CD4-positive, alpha-beta T cell treated with Interleukin-17A for 1 hour (primary cell): ENCODE measurements at regions not wholly inside any gene's neighbourhood (a gene's known extent, or its start where the extent isn't known, plus 50 kb on each side); places are given as distances from the start of the nearest gene placed in this dataset.

Experiments used
- DNase-seq: peaks from one replicate; pipeline ENCODE4 v3.0.0-alpha.2; 2020

GRCh38 chr18:77668219-77668618 is 418.6 kb downstream of the GALR1 start:
- DNase-seq: no peak

DNA sequence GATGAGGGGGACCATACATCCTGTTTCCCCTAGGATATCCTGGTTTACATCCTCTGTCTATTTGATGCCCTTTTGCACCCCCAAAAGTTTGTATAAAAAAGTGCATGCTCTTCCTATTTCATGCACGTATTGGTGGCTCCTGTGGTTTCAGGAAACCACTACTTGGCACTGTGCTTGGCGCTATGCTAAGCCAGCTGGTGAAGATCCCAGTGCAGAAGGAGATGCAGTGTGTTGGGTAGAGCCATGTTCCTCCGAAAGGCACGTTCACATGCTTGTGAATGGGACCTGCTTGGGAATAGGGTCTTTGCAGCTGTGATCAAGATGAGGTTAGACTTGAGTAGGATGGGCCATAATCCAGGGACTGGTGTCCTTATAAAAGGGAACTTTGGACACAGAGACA is 419.7 kb downstream of the GALR1 start:
- no peak for DNase-seq

DNA sequence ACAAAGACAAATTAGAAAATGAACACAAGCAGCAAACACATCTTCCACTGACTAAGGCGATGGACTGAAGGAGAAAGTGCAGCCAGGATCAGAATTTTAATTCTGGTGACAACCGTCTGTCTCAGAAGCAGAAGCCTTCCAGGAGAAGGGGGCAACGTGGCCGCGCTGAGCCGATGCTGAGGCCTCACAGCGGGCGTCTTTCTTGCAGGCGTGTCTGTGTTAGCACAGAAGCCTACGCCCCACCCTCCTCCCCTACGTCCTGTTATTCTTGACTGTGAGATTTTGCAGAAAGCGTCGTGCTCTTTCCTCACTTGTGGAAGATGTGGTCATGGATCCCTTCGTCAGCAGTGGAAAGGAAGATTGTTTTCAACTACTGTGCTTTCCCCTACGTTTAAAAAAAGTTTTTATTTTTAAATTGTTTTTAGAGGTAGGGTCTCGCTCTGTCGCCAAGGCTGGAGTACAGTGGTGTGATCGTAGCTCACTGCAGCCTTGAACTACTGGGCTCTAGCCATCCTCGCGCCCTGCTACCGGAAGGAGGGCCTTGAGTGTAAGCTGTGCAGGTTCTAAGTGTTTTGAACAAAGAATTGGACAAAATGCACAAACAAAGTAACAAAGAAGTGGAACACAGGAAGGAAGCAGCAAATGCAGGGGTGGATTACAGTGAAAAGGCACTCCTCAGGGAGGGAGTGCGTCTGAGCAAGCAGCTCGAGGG is 422.0 kb downstream of the GALR1 start:
- no peak for DNase-seq

DNA sequence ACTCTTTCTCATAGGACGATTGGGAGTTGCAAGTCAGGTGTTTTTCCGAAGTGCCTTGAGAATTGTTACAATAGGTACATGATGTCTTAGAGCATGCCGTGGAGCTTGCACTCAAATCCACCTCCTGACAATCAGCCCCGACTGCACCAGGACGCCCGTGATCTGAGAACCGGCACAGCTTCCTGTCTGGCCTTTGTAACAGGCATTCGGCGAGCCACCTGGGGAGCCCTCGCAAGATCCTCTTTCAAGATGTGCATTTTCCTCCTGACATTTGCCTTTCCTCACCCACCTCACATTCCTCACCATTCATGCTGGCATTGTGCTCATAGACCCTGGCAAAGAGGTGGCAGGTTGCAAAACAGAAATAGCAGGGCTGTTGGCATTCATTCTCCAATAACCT is 427.3 kb downstream of the GALR1 start:
- DNase-seq: no peak

DNA sequence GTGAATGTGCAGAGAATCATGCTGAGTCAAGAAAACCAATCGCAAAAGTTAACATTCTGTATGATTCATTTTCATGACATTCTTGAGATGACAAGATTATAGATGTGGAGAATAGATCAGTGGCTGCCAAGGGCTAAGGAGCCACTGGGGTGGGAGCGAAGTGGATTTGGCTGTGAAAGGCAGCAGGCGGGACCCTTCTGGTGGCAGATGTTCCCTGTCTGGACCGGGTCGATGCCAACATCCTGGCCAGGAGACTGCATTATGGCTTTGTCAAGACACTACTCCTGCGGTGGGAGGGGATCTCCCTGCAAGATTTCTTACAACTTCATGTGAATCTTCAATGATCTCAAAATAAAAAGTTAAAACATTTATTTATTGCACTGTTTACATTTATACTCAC is 427.9 kb downstream of the GALR1 start:
- no peak for DNase-seq

DNA sequence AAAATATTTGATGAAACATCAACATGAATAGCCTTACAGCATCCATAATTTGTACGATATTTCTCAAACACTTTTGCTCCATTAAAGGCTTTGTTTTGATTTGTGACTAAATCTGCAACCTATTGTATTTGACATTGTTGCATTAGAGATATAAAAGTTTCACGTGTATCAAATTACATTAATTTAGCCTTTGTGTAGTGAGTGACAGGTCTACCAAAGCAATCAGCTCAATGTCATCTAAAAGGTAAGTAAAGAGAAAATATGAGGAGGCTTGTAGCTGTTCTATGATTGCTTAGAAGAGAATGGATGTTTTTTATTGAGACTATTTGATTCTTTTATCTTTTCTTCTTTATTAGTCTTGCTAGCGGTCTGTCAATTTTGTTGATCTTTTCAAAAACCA is 430.2 kb downstream of the GALR1 start:
- no peak for DNase-seq

GRCh38 chr18:77700051-77700450 is 450.4 kb downstream of the GALR1 start:
- no peak for DNase-seq

DNA sequence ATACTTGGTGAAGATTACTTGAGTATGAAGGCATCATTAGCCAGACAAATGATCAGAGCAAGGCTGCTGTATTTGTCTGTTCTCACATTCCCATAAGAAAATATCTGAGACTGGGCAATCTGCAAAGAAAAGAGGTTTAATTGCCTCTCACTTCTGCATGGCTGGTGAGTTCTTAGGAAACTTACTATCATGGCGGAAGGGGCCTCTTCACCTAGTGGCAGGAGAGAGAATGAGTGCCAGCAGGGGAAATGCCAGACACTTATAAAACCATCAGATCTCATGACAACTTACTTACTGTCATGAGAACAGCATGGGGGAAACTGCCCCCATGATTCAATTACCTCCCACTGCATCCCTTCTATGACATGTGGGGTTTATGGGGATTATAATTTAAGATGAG is 452.3 kb downstream of the GALR1 start:
- no peak for DNase-seq

GRCh38 chr18:77702686-77703085 is 453.0 kb downstream of the GALR1 start:
- peak; percentile 14 for DNase-seq

DNA sequence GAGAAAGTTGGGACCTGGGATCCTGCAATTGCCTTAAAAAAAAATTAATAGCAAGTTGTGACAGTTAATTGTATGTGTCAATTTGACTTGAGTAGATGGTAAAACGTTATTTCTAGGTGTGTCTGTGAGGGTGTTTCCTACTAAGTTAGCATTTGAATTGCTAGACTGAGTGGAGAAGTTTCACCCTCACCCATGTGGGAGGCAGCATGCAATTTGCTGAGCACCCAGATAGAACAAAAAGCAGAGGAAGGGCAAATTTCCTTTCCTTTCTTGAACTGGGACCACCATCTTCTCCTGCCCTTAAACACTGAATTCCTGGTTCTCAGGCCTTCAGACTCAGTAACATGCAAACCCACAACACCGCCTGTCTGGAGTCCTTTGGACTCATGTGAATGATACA is 455.7 kb downstream of the GALR1 start:
- DNase-seq: no peak

DNA sequence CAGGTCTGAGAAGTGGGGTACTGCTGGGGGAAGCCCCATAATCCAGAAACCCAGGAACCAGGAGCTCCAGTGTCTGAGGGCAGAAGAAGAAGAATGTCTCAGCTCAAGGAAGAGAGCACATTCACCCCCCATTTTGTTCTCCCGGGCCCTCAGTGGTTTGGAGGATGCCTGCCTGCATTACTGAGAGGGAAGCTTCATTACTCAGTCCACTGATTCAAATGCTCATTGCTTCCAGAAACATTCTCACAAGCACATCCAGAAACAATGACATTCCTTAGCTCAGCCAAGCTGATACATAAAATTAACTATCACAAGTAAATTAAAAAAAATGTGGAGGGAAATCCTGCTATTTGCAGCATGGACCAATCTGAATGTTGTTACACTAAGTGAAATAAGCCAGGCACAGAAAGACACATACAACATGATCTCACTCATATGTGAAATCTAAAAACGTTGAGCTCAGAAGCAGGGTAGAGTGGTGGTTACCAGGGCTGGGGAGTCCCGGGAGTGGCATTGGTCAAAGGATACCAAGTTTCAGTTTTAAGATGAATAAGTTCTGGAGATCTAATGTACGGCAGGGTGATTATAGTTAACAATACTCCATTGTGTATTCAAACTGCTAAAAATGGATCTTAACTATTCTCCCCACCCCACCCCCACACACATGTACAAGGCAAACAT is 459.3 kb downstream of the GALR1 start:
- DNase-seq: no peak

DNA sequence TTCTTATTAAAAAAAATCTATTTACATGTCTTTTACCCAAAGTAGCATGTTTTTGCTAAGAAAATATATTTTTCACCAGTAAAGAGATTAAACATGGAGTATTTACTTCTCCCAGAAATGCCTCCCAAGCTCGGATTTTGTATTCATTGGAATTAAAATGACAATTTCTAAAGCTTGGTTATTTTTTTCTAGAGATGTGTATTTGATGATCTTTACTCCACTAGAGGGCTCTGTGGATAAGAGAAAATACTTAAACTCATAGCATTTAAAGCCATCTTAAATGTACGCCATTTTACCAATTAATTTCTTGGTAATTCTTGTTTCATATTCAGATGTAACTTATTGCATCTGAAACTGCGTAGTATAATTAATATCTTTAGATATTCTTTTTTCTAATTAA is 461.4 kb downstream of the GALR1 start:
- DNase-seq: no peak

DNA sequence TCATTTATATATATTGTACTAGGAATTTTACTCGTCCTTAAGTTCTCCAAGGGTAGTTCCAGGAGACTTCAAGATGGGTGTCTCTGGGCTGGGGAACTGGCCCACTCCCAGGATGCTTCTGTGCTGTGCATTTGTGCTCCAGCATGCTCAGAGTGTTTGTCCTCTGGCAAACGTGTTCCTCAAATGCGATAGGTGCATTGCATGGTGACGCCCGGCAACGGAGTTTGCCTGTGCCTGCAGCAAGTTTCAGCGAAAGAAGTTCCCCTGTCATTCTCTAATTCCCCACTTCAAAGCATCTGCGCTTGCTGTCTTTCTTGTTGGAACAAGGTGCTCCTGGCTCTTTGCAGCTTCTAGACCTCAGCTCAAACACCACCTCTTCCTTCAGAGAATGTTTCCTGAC is 465.1 kb downstream of the GALR1 start:
- no peak for DNase-seq

DNA sequence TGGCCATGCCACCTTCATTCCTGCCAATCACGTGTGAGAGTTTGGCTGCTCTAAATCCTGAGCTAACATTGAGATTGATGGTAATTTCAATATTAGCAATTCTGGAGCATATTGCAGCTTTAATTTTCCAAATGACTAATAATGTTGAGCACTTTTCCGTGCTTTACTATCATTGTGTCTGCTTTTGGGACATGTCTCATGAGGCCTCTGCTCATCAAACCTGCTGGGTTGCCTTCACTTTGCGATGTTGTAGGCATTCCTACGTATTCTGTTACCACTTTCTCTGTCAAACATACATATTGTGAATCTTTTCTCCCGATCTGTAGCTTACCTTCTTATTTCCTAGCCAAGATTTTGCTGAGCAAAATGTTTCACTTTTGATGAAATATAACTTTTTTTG is 466.6 kb downstream of the GALR1 start:
- DNase-seq: no peak

DNA sequence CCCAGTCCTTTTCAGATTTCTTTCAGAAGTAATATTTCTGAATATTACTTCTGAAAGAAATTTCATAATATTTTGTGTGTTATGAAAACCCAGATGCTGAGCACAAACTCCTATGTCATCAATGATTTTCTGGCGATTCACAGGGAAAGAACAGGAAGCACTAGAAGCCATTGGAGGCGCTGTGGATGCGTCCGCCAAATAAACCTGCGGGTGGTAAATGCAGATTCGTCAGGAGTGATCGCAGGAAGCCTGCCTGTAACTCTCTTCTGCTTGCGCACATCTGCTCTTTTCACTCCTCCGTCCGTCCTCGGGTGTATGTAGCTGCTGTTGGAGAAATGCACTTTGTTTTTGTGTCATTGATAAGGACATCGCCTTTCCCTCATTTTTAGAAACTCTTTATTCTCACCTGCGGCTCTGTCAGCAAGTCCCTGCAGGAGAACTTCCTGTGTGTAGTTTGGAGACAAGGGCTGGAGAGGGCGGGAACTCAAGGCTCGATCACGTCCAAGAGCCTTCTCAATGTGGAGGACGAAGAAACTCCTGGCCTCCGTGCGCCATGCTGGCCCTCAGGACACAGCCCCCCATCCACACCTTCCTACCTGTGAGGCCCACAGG is 483.8 kb downstream of the GALR1 start:
- DNase-seq: no peak

DNA sequence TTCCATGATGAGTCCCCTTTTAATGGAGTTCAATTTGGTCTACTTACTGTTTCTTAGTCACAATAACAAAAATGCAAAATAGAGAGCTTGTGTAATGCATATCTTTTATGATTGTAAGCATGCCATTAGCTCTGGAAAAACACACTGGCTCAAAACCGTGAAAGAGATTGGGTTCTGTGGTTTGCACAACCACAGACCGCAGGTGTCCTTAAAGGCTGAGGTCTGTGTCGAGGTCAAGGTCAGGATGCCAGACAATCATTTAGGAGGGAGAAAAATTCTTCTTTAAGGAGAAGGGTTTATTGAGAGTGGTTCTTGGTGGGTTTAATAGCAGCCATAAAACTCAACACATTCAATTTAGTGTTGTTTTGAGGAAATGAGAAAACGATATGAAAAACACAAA is 487.2 kb downstream of the GALR1 start:
- DNase-seq: no peak

DNA sequence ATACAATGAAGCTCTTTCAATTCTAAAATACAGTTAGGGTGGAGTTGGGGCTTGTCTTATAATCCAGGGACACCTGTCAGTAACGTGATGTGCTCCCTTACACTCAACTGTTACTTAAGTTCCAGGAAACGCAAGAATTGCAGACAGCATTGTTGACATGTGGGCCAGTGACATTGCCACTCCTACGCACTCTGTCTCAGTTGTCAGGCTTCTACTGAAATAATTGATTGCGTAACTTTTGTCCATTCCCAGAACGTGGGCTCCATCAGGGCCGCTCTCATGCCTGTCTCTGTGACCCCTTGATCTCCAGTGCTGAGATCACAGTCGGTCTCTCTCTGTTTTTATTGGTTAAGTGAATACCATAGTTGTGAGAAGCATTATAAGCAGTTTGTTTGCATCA is 487.8 kb downstream of the GALR1 start:
- no peak for DNase-seq

DNA sequence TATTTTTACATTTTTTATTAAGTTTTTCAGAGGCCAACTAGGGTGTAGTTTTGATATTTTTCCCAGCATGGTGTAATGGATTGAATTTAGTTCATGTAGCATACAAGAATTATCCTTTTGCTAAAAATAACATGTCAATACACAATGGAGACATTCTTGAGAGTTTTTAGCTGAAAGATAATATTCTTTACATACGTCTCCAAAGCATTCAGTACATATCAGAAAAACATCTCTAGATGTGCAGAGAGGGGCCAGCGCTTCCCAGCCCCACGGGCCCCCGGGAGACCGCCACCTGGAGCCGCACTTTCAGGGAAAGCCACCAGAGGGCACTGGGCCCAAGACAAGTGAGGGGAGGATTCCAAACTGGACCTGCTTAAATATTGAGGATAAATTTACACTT is 499.4 kb downstream of the GALR1 start:
- DNase-seq: no peak

- DNase-seq: no peak
Measured at GRCh38 chr18:77750006-77750405, 500.4 kb downstream of the GALR1 start.

DNA sequence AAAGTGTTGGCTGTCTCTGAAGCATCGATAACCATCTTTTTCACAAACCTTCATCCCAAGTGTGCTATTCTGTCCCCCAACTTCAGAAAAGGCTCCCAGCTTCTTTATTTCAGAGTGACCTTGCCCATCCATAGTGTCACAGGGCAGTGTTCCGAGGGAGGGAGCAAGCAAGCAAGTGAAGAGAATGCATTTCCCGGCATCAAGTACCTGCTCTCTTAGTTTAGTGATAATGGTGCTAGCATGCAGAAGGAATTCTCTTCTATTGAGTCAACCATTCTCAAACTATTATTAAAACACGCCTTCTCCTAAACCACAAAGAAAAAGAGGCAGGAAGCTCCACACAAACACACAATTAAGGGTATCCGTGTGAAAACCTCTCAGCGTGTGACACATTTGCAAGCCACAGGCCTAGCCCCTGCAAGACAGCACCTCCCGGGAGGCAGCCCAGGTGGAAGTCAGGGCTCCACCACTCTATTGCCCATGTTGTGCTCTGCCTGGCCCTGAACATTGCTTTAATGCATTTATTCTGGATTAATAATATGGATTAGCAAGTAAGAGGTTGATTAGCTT is 504.9 kb downstream of the GALR1 start:
- DNase-seq: no peak

DNA sequence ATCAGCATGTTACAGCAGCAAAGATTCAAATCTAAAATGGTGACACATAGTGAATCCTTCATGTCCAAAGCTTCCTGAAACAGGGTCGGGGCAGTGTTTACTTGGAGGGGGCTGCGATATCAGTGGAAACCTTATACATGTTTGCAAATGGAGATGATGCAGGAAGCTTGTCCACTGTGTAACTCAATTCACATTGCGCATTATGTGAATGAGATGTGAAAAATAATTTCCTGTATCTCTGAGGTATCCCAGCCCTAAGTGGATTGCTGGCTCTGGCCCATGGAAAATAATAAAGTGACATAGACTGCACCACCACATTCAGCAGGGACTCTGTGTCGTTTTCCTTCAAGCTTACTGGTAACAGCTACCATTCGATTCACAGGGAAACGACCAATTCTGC is 505.5 kb downstream of the GALR1 start:
- DNase-seq: no peak

DNA sequence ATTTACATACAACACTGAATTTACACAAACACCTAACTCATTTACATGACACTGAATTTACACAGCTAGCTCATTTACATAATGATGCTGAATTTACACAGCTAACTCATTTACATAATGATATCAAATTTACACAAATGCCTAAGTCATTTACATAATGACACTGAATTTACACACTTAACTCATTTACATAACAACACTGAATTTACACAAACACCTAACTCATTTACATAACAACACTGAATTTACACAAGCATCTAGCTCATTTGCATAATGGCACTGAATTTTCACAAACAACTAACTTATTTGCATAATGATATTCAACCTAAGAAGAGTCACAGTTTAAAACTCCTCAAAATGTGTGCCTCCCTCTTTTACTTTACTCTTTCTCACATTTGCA is 511.7 kb downstream of the GALR1 start:
- no peak for DNase-seq

DNA sequence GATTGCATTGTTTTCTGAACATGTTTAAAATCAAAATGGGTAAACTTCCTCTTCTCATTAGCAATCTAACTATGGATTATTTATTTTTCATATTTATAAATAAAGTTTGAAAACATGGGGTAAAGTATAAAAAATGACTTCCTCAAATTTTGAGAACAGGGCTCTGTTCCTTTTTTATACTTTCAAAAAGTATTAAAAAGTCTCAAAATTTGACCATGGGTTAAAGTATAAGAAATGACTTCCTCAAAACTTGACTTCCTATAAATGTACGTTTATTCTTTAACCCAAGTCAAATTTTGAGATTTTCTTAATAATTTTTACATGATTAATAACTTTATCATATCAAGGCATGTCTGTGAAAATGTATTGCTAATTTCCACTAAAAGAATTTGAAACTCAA is 512.4 kb downstream of the GALR1 start:
- no peak for DNase-seq

DNA sequence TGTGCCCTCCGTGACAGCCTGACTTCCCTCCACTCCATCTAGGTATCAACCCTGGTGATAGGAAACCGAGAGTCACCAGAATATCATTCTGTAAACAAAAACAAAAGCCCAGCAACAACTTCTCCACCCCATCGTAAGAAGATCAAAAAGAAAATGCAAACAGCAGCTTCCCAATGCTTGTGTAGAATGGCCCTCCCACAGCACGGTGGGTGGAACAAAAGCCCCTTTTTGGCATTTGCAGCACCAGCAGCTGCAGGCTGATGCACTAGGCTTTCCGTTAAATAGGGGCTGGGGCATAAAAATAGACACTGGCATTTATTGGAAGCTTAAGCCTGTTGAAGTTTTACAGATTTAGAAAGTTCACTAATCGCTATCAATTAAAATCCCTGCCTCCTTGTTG is 513.0 kb downstream of the GALR1 start:
- no peak for DNase-seq
